Ovary (tissue), 7 donors: ENCODE measurements at regions not wholly inside any gene's neighbourhood (a gene's known extent, or its start where the extent isn't known, plus 50 kb on each side); places are given as distances from the start of the nearest gene placed in this dataset.

Experiments used
- DNase-seq, 5 donors: peaks; one replicate each; pipeline ENCODE4 v3.0.0-alpha.2; 2019 to 2020
- H3K27ac ChIP-seq, 2 donors: fragments of 200-600 bp; one replicate each; pipeline versions ENCODE4 v1.5.1 to v1.8.0; 2019 to 2022
- H3K27me3 ChIP-seq: fragments of 200-600 bp; one replicate; pipeline ENCODE4 v1.8.0; 2022
- H3K36me3 ChIP-seq: fragments of 200-600 bp; sonication (generic); one replicate; pipeline ENCODE4 v1.5.1; 2019
- H3K4me1 ChIP-seq: one replicate; pipeline ENCODE4 v1.8.1; 2013; ENCODE audit warnings: mild to moderate bottlenecking, moderate library complexity; ENCODE audit not compliant: insufficient read depth
- H3K4me3 ChIP-seq: fragments of 200-600 bp; sonication (generic); one replicate; pipeline ENCODE4 v1.5.1; 2017
- H3K9me3 ChIP-seq, 2 donors: fragments of 200-600 bp in 1 of 2; sonication (generic) in 1 of 2; one replicate each; pipeline versions ENCODE4 v1.5.1 to v1.8.1; 2013 to 2019; ENCODE audit warnings: mild to moderate bottlenecking in 1 of 2, moderate library complexity in 1 of 2
- CTCF ChIP-seq, 3 donors: fragments of 450-650 bp in 2 of 3; fragments of 200-600 bp in 1 of 3; IDR thresholded peaks; one replicate each; pipeline versions ENCODE4 v1.5.1 to v1.8.0; 2016 to 2022; ENCODE audit warnings: antibody characterized with exemption in 3 of 3, mild to moderate bottlenecking in 1 of 3
- EP300 ChIP-seq: sonication (generic); formaldehyde crosslinking; IDR thresholded peaks from one replicate; pipeline ENCODE4 v1.6.1; 2017; ENCODE audit warnings: antibody characterized with exemption
- POLR2A ChIP-seq: fragments of 450-650 bp; IDR thresholded peaks from one replicate; pipeline ENCODE4 v1.6.1; 2017; ENCODE audit warnings: antibody characterized with exemption, mild to moderate bottlenecking, moderate library complexity
- WGBS, 3 donors: extraction: QIAGEN DNeasy Blood & Tissue Kit in 1 of 3; methylation state at CpG; one replicate each; pipeline versions ENCODE4 v1.1.5 to v1.1.7; 2013 to 2017; 5-methylcytosine and 5-hydroxymethylcytosine counted together
- intact Hi-C, 4 donors: fragments of 100-400 bp; cut with DNase I; formaldehyde crosslinking; loops; one replicate each; pipeline versions ENCODE4 v1.11.0 to v1.15.1; 2022 to 2023
- donor health status: DM: no; HTN: no; CAD: no; lungs with moderate emphysema.
- donor health status: DM: no; HTN: no; CAD: no.
- donor health status: Bipolar disorder and iron deficiency.
- donor health status: DM: no; HTN: no; CAD: no.
- donor health status: DM: yes; HTN: yes; CAD: no.

- TF ChIP-seq POLR2A: no peak
- no peak for TF ChIP-seq CTCF (IDR thresholded peaks at IDR 0.05)
- intact Hi-C loops: no loop called here
- Histone ChIP-seq H3K9me3 (no peaks in the 10 kb centered on the region), H3K27ac (no peak overlapping the region), H3K4me3 (no peak overlapping the region), H3K27me3 (no peaks in the 10 kb centered on the region), H3K4me1 (no peaks in the 10 kb centered on the region), H3K36me3 (no peaks in the 10 kb centered on the region)
- no peak for DNase-seq
Measured at GRCh38 chr1:173395762-173396161, 81.4 kb upstream of the PRDX6 start.

GRCh38 chr1:173400387-173400995 lies 76.6 kb upstream of the PRDX6 start:
- Histone ChIP-seq H3K9me3 (no peaks in the 10 kb centered on the region), H3K4me1 (no peaks in the 10 kb centered on the region), H3K27ac (no peak overlapping the region), H3K36me3 (no peaks in the 10 kb centered on the region), H3K27me3 (no peaks in the 10 kb centered on the region), H3K4me3 (no peak overlapping the region)
- intact Hi-C loops: no loop called here
- 75 to 82% (median 81%) methylated on average over 1 of the region's 1 CpG for WGBS, 3 donors
- no peak for DNase-seq
- TF ChIP-seq POLR2A (no peak), EP300 (no peak), CTCF (IDR thresholded peaks at IDR 0.05) (no peak)

DNA sequence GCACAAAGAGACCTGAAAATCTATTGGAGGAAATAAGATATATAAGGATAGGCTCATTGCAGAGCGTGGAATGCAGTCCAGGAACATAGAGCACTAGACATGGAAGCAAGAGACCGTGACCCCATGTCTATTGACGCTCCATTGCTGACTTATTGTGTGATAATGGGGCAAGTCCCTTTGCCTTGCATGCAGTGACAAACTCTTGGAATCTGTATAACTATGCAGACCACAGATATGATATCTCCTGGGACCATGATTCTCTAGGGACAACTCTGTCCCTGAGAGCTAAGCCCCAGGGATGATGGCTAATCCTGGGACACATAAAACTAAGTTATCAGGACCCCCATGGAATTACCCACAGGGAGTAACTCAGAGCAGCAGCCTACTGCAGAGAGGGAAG lies 73.1 kb upstream of the PRDX6 start:
- 93 to 97% (median 95%) methylated on average over 3 of the region's 3 CpGs for WGBS, 3 donors
- no peak overlapping the region for H3K27ac ChIP-seq
- no peak overlapping the region for H3K4me3 ChIP-seq
- peaks cover 1% of the 10 kb centered on the region for H3K4me1 ChIP-seq
- DNase-seq: no peak
- H3K36me3 ChIP-seq: no peaks in the 10 kb centered on the region
- H3K9me3 ChIP-seq: no peaks in the 10 kb centered on the region
- H3K27me3 ChIP-seq: no peaks in the 10 kb centered on the region
- TF ChIP-seq EP300: no peak
- TF ChIP-seq CTCF (IDR thresholded peaks at IDR 0.05): no peak
- no peak for TF ChIP-seq POLR2A
- intact Hi-C loops: no loop called here

DNA sequence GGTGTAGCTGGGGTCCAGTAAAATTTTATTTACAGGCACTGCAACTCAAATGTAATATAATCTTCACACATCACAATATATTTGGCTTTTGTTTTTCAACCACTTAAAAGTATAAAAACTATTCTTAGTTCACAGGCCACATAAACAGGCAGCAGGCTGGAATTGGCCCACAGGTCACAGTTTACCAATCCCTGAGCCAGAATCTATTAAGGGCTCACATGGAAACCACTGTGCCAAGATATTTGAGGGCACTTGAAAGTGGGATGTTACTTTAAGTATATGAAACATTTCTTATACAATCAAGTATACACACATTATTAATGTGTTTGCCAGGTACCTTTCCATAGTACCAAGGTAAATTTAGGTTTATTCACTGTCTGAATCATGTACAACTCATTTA lies 71.9 kb upstream of the PRDX6 start:
- Histone ChIP-seq H3K36me3 (no peaks in the 10 kb centered on the region), H3K4me3 (no peak overlapping the region), H3K27ac (no peak overlapping the region), H3K9me3 (no peaks in the 10 kb centered on the region), H3K27me3 (no peaks in the 10 kb centered on the region), H3K4me1 (peaks cover 3% of the 10 kb centered on the region)
- DNase-seq: no peak
- intact Hi-C loops: no loop called here
- TF ChIP-seq CTCF (IDR thresholded peaks at IDR 0.05): no peak
- TF ChIP-seq POLR2A: no peak

GRCh38 chr1:173405834-173406233 lies 71.3 kb upstream of the PRDX6 start:
- H3K27ac ChIP-seq: no peak overlapping the region
- DNase-seq: no peak
- no peak overlapping the region for H3K4me3 ChIP-seq
- WGBS, 3 donors: 84 to 88% (median 86%) methylated on average over 3 of the region's 3 CpGs
- peaks cover 3% of the 10 kb centered on the region for H3K4me1 ChIP-seq
- TF ChIP-seq CTCF (IDR thresholded peaks at IDR 0.05) (no peak), POLR2A (no peak), EP300 (no peak)
- H3K27me3 ChIP-seq: no peaks in the 10 kb centered on the region
- H3K9me3 ChIP-seq: no peaks in the 10 kb centered on the region
- intact Hi-C loops: no loop called here
- H3K36me3 ChIP-seq: no peaks in the 10 kb centered on the region
